Fibroblast of lung (primary cell): ENCODE measurements at regions not wholly inside any gene's neighbourhood (a gene's known extent, or its start where the extent isn't known, plus 50 kb on each side); places are given as distances from the start of the nearest gene placed in this dataset.

Source experiments
- CTCF ChIP-seq, 2 donors: IDR thresholded peaks in 1 of 2; conservative IDR thresholded peaks in 1 of 2; 1 replicate in 1 of 2; 2 replicates in 1 of 2; pipeline ENCODE4 v1.5.1; 2011 to 2012; ENCODE audit warnings: low read length in 2 of 2, control low read depth in 1 of 2, inconsistent platforms in 1 of 2, low read depth in 1 of 2, mild to moderate bottlenecking in 1 of 2
- EZH2 ChIP-seq: IDR thresholded peaks from 2 replicates; pipeline ENCODE4 v1.5.1; 2012; ENCODE audit warnings: low read length, control low read depth, mild to moderate bottlenecking; ENCODE audit errors: missing control alignments

GRCh38 chr5:68591850-68592249 lies 376.3 kb downstream of the PIK3R1 start:
- TF ChIP-seq CTCF (conservative IDR thresholded peaks at IDR 0.05 in 1 of 2, IDR thresholded peaks at IDR 0.05 in 1 of 2; ENCODE audit: low read depth in 1 of 2, low read length in 2 of 2) (no peak), EZH2 (no peak)
